ENCODE measurements at regions not wholly inside any gene's neighbourhood (a gene's known extent, or its start where the extent isn't known, plus 50 kb on each side); places are given as distances from the start of the nearest gene placed in this dataset.

- Histone ChIP-seq H3K36me3 (ENCODE audit: insufficient read depth, low read depth, low read length) (no peaks in the 10 kb centered on the region), H3K9me3 (ENCODE audit: insufficient read depth, low read depth, low read length) (no peaks in the 10 kb centered on the region), H3K27me3 (ENCODE audit: insufficient read depth, low read length) (no peaks in the 10 kb centered on the region; the same call in 1 of the 2 replicates), H3K27ac (ENCODE audit: low read length) (no peak overlapping the region), H3K4me3 (ENCODE audit: low read length) (no peak overlapping the region), H3K9ac (ENCODE audit: low read depth, low read length) (no peak overlapping the region), H3K4me1 (ENCODE audit: insufficient read depth, low read length) (no peaks in the 10 kb centered on the region)
Observed at GRCh38 chrX:5829469-5829868, 399.2 kb downstream of the NLGN4X start.

GRCh38 chrX:5829060-5829459 is 399.6 kb downstream of the NLGN4X start:
- H3K36me3 ChIP-seq (ENCODE audit: insufficient read depth, low read depth, low read length), result no peaks in the 10 kb centered on the region
- no peaks in the 10 kb centered on the region for H3K9me3 ChIP-seq (ENCODE audit: insufficient read depth, low read depth, low read length)
- no peak overlapping the region for H3K9ac ChIP-seq (ENCODE audit: low read depth, low read length)
- no peaks in the 10 kb centered on the region for H3K4me1 ChIP-seq (ENCODE audit: insufficient read depth, low read length)
- H3K27ac ChIP-seq (ENCODE audit: low read length), result no peak overlapping the region
- no peaks in the 10 kb centered on the region; the same call in 1 of the 2 replicates for H3K27me3 ChIP-seq (ENCODE audit: insufficient read depth, low read length)
- no peak overlapping the region for H3K4me3 ChIP-seq (ENCODE audit: low read length)

DNA sequence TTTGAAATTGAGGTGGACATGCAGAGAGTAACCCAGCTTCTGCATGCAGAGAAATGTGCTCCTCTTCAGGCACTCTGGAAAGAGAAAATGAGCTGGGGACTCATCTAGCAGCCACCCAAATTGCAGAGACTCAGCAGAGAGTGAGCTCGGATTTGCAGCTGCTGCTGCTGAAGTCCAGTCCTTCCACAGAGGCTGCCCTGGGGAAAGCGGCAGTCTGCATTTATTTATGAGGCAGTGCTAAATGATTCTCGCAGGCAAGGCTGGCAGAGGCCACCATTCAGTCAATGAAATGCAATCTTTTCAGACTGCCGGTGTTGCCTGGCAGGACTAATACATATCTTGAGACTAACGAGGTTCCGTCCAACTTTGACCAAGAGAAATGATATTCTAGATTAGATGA is 404.8 kb downstream of the NLGN4X start:
- Histone ChIP-seq H3K4me3 (ENCODE audit: low read length) (no peak overlapping the region), H3K27ac (ENCODE audit: low read length) (no peak overlapping the region)

DNA sequence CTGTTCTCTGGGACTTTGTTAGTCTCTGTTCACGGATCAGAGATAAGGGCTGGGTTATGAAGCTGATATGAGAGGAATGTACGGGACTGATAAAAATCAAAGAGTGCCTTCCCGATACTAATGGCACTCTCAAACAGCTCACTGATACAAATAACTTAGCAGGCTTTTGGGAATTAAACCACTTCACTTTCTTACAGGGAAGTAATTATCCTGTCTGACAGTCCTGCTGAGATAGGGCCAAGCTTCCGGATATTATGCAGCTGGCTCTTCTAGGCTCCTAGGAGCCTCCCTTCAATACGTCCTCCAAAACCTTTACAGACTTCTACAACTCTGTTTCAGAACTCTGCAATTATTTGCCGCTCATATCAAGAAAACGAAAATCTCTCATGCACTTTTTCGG is 418.0 kb downstream of the NLGN4X start:
- no peaks in the 10 kb centered on the region for H3K9me3 ChIP-seq (ENCODE audit: insufficient read depth, low read depth, low read length)
- H3K4me1 ChIP-seq (ENCODE audit: insufficient read depth, low read length), result no peaks in the 10 kb centered on the region
- H3K27ac ChIP-seq (ENCODE audit: low read length), result no peak overlapping the region
- H3K9ac ChIP-seq (ENCODE audit: low read depth, low read length), result no peak overlapping the region
- no peaks in the 10 kb centered on the region for H3K36me3 ChIP-seq (ENCODE audit: insufficient read depth, low read depth, low read length)
- no peaks in the 10 kb centered on the region for H3K27me3 ChIP-seq (ENCODE audit: insufficient read depth, low read length)
- no peak overlapping the region for H3K4me3 ChIP-seq (ENCODE audit: low read length)

More for the DNA sequence above, 404.8 kb downstream of the NLGN4X start:
- H3K4me1 ChIP-seq (ENCODE audit: insufficient read depth, low read length), result no peaks in the 10 kb centered on the region
- H3K27me3 ChIP-seq (ENCODE audit: insufficient read depth, low read length), result no peaks in the 10 kb centered on the region; the same call in 1 of the 2 replicates
- no peaks in the 10 kb centered on the region for H3K9me3 ChIP-seq (ENCODE audit: insufficient read depth, low read depth, low read length)
- H3K36me3 ChIP-seq (ENCODE audit: insufficient read depth, low read depth, low read length), result no peaks in the 10 kb centered on the region
- no peak overlapping the region for H3K9ac ChIP-seq (ENCODE audit: low read depth, low read length)

DNA sequence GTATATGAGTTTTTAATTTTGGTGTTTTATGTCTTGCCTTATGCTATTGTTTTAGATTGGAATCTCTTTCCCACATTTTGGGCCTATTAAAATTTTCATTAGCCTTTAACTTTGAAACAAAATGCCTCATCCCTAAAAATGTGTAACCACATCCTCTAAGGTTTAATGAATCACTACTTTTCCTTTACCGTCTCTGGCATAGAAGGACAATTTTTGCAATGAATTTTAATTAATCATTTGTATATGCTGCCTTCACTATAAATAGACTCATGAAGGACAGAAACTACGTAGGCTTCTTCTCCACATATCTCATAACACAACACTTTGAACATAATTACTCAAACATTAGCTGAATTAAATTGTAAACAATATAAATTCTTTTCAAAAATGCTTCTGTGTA is 421.5 kb downstream of the NLGN4X start:
- Histone ChIP-seq H3K9ac (ENCODE audit: low read depth, low read length) (no peak overlapping the region), H3K9me3 (ENCODE audit: insufficient read depth, low read depth, low read length) (no peaks in the 10 kb centered on the region), H3K27me3 (ENCODE audit: insufficient read depth, low read length) (no peaks in the 10 kb centered on the region), H3K4me3 (ENCODE audit: low read length) (no peak overlapping the region), H3K27ac (ENCODE audit: low read length) (no peak overlapping the region), H3K4me1 (ENCODE audit: insufficient read depth, low read length) (no peaks in the 10 kb centered on the region), H3K36me3 (ENCODE audit: insufficient read depth, low read depth, low read length) (no peaks in the 10 kb centered on the region)

DNA sequence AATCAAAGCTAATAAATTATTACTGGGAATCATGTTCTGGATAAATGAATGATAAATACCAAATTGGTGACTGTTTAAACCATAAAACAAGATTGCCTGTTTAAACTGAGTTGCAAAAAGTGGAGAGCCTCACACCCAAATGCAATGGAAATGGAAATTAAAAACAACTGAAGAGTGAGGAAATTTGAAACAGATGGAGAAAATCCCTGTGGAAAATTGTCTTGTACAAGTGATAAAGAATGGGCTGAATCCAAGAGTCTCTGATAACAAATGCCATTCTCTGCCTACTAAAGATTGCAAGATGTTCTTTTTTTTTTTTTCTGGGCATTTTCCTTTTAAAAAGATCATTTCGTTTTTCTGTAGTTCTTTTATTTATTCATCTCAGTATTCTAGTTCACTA is 426.3 kb downstream of the NLGN4X start:
- H3K9ac ChIP-seq (ENCODE audit: low read depth, low read length), result no peak overlapping the region
- no peaks in the 10 kb centered on the region for H3K27me3 ChIP-seq (ENCODE audit: insufficient read depth, low read length)
- H3K27ac ChIP-seq (ENCODE audit: low read length), result no peak overlapping the region
- H3K36me3 ChIP-seq (ENCODE audit: insufficient read depth, low read depth, low read length), result no peaks in the 10 kb centered on the region
- H3K4me3 ChIP-seq (ENCODE audit: low read length), result no peak overlapping the region
- no peaks in the 10 kb centered on the region for H3K4me1 ChIP-seq (ENCODE audit: insufficient read depth, low read length)
- no peaks in the 10 kb centered on the region for H3K9me3 ChIP-seq (ENCODE audit: insufficient read depth, low read depth, low read length)

DNA sequence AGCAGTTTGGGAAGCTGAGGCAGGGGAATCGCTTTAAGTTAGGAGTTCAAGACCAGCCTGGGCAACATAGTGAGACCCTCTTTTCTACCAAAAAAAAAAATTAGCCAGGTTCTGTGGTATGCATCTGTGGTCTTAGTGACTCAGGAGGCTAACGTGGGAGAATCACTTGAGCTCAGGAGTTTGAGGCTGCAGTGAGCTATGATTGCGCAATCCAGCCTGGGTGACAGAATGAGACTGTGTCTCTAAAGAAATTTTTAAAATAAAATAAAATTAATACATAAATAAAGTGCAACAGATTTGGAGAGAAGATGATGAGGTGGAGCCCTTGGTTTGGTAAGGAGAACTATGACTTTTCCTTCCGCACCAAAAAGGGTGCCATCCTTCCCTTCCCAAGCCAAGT is 436.9 kb downstream of the NLGN4X start:
- Histone ChIP-seq H3K4me1 (ENCODE audit: insufficient read depth, low read length) (no peaks in the 10 kb centered on the region), H3K27ac (ENCODE audit: low read length) (no peak overlapping the region), H3K4me3 (ENCODE audit: low read length) (no peak overlapping the region), H3K9me3 (ENCODE audit: insufficient read depth, low read depth, low read length) (peaks cover 4% of the 10 kb centered on the region; the same call in 1 of the 2 replicates), H3K9ac (ENCODE audit: low read depth, low read length) (no peak overlapping the region), H3K27me3 (ENCODE audit: insufficient read depth, low read length) (no peaks in the 10 kb centered on the region), H3K36me3 (ENCODE audit: insufficient read depth, low read depth, low read length) (no peaks in the 10 kb centered on the region)

DNA sequence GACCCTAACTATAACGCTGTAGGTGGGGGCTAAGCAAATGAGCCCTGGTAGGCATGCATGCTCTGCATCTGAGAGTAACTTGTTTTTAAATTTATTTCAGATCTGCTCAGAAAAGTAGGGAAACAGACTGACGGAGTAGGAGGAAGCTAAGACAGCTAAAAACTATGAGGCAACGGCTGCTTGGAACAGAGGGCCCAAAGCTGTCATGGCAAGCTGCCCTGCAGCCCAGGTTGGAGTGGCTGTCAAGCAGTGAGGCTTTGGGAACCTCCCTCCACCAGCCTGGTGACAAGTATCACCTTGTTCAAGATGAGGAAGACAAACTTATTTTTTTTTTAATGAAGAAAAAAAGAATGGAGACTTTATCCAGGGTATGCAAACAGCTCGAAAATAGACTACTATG is 439.8 kb downstream of the NLGN4X start:
- no peaks in the 10 kb centered on the region for H3K27me3 ChIP-seq (ENCODE audit: insufficient read depth, low read length)
- no peak overlapping the region for H3K27ac ChIP-seq (ENCODE audit: low read length)
- H3K36me3 ChIP-seq (ENCODE audit: insufficient read depth, low read depth, low read length), result no peaks in the 10 kb centered on the region
- H3K9me3 ChIP-seq (ENCODE audit: insufficient read depth, low read depth, low read length), result no peaks in the 10 kb centered on the region
- H3K9ac ChIP-seq (ENCODE audit: low read depth, low read length), result no peak overlapping the region
- H3K4me3 ChIP-seq (ENCODE audit: low read length), result no peak overlapping the region
- no peaks in the 10 kb centered on the region for H3K4me1 ChIP-seq (ENCODE audit: insufficient read depth, low read length)

GRCh38 chrX:5780821-5781220 is 447.8 kb downstream of the NLGN4X start:
- no peaks in the 10 kb centered on the region for H3K9me3 ChIP-seq (ENCODE audit: insufficient read depth, low read depth, low read length)
- no peak overlapping the region for H3K27ac ChIP-seq (ENCODE audit: low read length)
- H3K36me3 ChIP-seq (ENCODE audit: insufficient read depth, low read depth, low read length), result no peaks in the 10 kb centered on the region
- H3K4me1 ChIP-seq (ENCODE audit: insufficient read depth, low read length), result no peaks in the 10 kb centered on the region
- H3K27me3 ChIP-seq (ENCODE audit: insufficient read depth, low read length), result no peaks in the 10 kb centered on the region
- no peak overlapping the region for H3K9ac ChIP-seq (ENCODE audit: low read depth, low read length)
- no peak overlapping the region for H3K4me3 ChIP-seq (ENCODE audit: low read length)

- H3K4me1 ChIP-seq (ENCODE audit: insufficient read depth, low read length), result no peaks in the 10 kb centered on the region
- no peak overlapping the region for H3K27ac ChIP-seq (ENCODE audit: low read length)
- H3K9me3 ChIP-seq (ENCODE audit: insufficient read depth, low read depth, low read length), result no peaks in the 10 kb centered on the region
- H3K9ac ChIP-seq (ENCODE audit: low read depth, low read length), result no peak overlapping the region
- H3K27me3 ChIP-seq (ENCODE audit: insufficient read depth, low read length), result no peaks in the 10 kb centered on the region
- H3K4me3 ChIP-seq (ENCODE audit: low read length), result no peak overlapping the region
- no peaks in the 10 kb centered on the region for H3K36me3 ChIP-seq (ENCODE audit: insufficient read depth, low read depth, low read length)
Observed at GRCh38 chrX:5775846-5776430, 452.7 kb downstream of the NLGN4X start.

GRCh38 chrX:5774446-5774845 is 454.2 kb downstream of the NLGN4X start:
- Histone ChIP-seq H3K27ac (ENCODE audit: low read length) (no peak overlapping the region), H3K4me1 (ENCODE audit: insufficient read depth, low read length) (no peaks in the 10 kb centered on the region), H3K27me3 (ENCODE audit: insufficient read depth, low read length) (no peaks in the 10 kb centered on the region), H3K9ac (ENCODE audit: low read depth, low read length) (no peak overlapping the region), H3K4me3 (ENCODE audit: low read length) (no peak overlapping the region), H3K36me3 (ENCODE audit: insufficient read depth, low read depth, low read length) (no peaks in the 10 kb centered on the region), H3K9me3 (ENCODE audit: insufficient read depth, low read depth, low read length) (no peaks in the 10 kb centered on the region)

DNA sequence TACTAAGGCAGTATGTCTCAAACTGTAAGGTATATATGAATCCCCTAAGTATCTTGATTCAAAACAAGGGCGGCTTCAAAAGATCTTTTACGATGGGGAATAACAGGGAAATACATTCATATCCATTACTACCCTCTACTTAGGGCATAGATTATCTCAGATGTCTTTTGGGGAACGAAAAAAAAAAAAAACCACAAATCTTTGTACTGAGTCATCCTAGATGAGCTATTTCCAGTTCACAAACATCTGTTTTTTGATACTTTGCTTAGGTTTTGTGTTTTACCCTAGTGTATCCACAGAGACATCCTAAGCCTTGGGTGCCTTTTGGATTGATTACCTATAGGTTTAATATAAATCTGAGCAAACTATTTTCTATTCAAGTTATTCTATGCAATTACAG is 457.2 kb downstream of the NLGN4X start:
- no peaks in the 10 kb centered on the region for H3K4me1 ChIP-seq (ENCODE audit: insufficient read depth, low read length)
- H3K9me3 ChIP-seq (ENCODE audit: insufficient read depth, low read depth, low read length), result no peaks in the 10 kb centered on the region
- H3K27me3 ChIP-seq (ENCODE audit: insufficient read depth, low read length), result no peaks in the 10 kb centered on the region
- H3K4me3 ChIP-seq (ENCODE audit: low read length), result no peak overlapping the region
- H3K36me3 ChIP-seq (ENCODE audit: insufficient read depth, low read depth, low read length), result no peaks in the 10 kb centered on the region
- H3K9ac ChIP-seq (ENCODE audit: low read depth, low read length), result no peak overlapping the region
- no peak overlapping the region for H3K27ac ChIP-seq (ENCODE audit: low read length)
